ENCODE measurements at regions not wholly inside any gene's neighbourhood (a gene's known extent, or its start where the extent isn't known, plus 50 kb on each side); places are given as distances from the start of the nearest gene placed in this dataset.

DNA sequence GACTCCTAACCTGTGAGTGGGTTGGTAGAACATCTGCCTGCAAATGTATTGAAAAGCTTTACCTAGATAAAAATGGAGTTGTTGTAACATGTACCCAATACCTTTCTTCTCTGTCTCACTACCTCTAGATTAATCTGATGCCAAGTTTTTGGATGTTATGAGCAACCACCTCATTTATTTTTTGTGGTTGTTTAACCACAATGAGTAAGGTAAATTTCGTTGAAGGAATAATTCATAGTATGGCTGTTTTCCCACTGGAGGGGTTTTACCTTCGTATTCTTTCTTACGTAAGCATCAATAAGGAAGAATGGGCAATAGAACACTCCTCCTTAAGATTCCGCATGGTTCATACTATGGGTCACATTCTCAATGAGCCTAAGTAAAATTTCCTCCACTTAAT is 165.4 kb downstream of the CDH26 start:
- no peaks in the 10 kb centered on the region for H4K20me1 ChIP-seq (ENCODE audit: insufficient read depth, low read length)
- TF ChIP-seq FOS (IDR thresholded peaks at IDR 0.05; ENCODE audit: low read depth, low read length) = no peak
- TF ChIP-seq MXI1 (IDR thresholded peaks at IDR 0.05; ENCODE audit: borderline replicate concordance, low read depth, low read length) = no peak
- TF ChIP-seq POLR2A (IDR thresholded peaks at IDR 0.05; ENCODE audit: low read depth, low read length) = no peak
- TF ChIP-seq, protein P1, sequence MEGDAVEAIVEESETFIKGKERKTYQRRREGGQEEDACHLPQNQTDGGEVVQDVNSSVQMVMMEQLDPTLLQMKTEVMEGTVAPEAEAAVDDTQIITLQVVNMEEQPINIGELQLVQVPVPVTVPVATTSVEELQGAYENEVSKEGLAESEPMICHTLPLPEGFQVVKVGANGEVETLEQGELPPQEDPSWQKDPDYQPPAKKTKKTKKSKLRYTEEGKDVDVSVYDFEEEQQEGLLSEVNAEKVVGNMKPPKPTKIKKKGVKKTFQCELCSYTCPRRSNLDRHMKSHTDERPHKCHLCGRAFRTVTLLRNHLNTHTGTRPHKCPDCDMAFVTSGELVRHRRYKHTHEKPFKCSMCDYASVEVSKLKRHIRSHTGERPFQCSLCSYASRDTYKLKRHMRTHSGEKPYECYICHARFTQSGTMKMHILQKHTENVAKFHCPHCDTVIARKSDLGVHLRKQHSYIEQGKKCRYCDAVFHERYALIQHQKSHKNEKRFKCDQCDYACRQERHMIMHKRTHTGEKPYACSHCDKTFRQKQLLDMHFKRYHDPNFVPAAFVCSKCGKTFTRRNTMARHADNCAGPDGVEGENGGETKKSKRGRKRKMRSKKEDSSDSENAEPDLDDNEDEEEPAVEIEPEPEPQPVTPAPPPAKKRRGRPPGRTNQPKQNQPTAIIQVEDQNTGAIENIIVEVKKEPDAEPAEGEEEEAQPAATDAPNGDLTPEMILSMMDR (conservative IDR thresholded peaks at IDR 0.05; ENCODE audit: low read depth, low read length) = no peak
- TF ChIP-seq MAZ (IDR thresholded peaks at IDR 0.05; ENCODE audit: borderline replicate concordance, low read depth, low read length) = no peak
- no peak for TF ChIP-seq SMC3 (IDR thresholded peaks at IDR 0.05; ENCODE audit: low read depth, low read length)
- no peak for TF ChIP-seq MAFK (IDR thresholded peaks at IDR 0.05; ENCODE audit: low read depth, low read length)
- TF ChIP-seq CHD1 (IDR thresholded peaks at IDR 0.05; ENCODE audit: low read depth, low read length) = no peak
- TF ChIP-seq RFX5 (IDR thresholded peaks at IDR 0.05; ENCODE audit: low read depth, low read length) = no peak
- TF ChIP-seq NFE2L2 (IDR thresholded peaks at IDR 0.05; ENCODE audit: low read depth, low read length) = no peak
- no peak for TF ChIP-seq CEBPB (IDR thresholded peaks at IDR 0.05; ENCODE audit: low read depth, low read length)
- no peak for TF ChIP-seq RCOR1 (IDR thresholded peaks at IDR 0.05; ENCODE audit: insufficient replicate concordance, low read length)
- no peak for TF ChIP-seq BHLHE40 (IDR thresholded peaks at IDR 0.05; ENCODE audit: low read depth, low read length)
- no peaks in the 10 kb centered on the region for H3K79me1 ChIP-seq (ENCODE audit: low read depth in 1 of 2, low read length in 2 of 2)
- H4K5ac ChIP-seq (ENCODE audit: low read depth, low read length) = no peak overlapping the region
- H3K27me3 ChIP-seq (ENCODE audit: control insufficient read depth, insufficient read depth, low read length) = no peaks in the 10 kb centered on the region; the same call in 1 of the 2 replicates
- H4K91ac ChIP-seq (ENCODE audit: insufficient read depth, low read depth, low read length) = no peak overlapping the region
- H2BK120ac ChIP-seq (ENCODE audit: low read depth, low read length) = no peak overlapping the region
- H3K4ac ChIP-seq (ENCODE audit: low read depth, low read length) = no peak overlapping the region
- BruUV-seq (replicated peaks) = no TSS peak
- no peak overlapping the region; the same call in 1 of the 2 replicates for H3K56ac ChIP-seq (ENCODE audit: extremely low read depth, insufficient read depth, low read length)
- DNase-seq = no peak
- H3K36me3 ChIP-seq (ENCODE audit: control insufficient read depth, insufficient read depth, low read length) = no peaks in the 10 kb centered on the region
- CTCF ChIA-PET = no interaction called here
- H3K27ac ChIP-seq (ENCODE audit: insufficient read depth, low read length) = no peak overlapping the region
- no peak overlapping the region for H3K4me3 ChIP-seq (ENCODE audit: insufficient read depth, low read depth, low read length)
- H3K9ac ChIP-seq (ENCODE audit: low read depth, low read length) = no peak overlapping the region
- intact Hi-C loops (cut with micrococcal nuclease) (no loop called here), dilution Hi-C loops (cut with HindIII; ENCODE audit: low sequenced_read_pairs, unreplicated experiment) (no loop called here), in situ Hi-C loops (cut with MboI; ENCODE audit: low sequenced_read_pairs) (no loop called here)
- no peak overlapping the region for H3K18ac ChIP-seq (ENCODE audit: low read depth, low read length)
- H2BK5ac ChIP-seq (ENCODE audit: low read depth, low read length, poor library complexity, severe bottlenecking) = no peak overlapping the region
- H2AK9ac ChIP-seq (replicated peaks; ENCODE audit: low read depth, low read length, poor library complexity) = no peak overlapping the region
- WGBS, 2 experiments (ENCODE audit: extremely low coverage in 2 of 2, insufficient read length in 1 of 2) = no CpG with 5 or more reads among the region's 4 CpGs
- no peak overlapping the region for H2BK15ac ChIP-seq (ENCODE audit: low read depth, low read length)
- H3K23ac ChIP-seq (ENCODE audit: low read depth, low read length) = no peak overlapping the region
- no peak overlapping the region for H3K14ac ChIP-seq (replicated peaks; ENCODE audit: low read depth, low read length)
- H3K4me2 ChIP-seq (ENCODE audit: low read depth, low read length) = no peak overlapping the region
- H2BK20ac ChIP-seq (ENCODE audit: low read depth, low read length) = no peak overlapping the region
- ATAC-seq (ENCODE audit: low read depth) = no peak
- H4K8ac ChIP-seq (ENCODE audit: low read depth in 2 of 2, low read length in 2 of 2) = no peak overlapping the region
- no peak overlapping the region for H2AK5ac ChIP-seq (ENCODE audit: low read depth, low read length)
- H3K9me3 ChIP-seq (ENCODE audit: control insufficient read depth, insufficient read depth, low read length) = no peaks in the 10 kb centered on the region
- H3K4me1 ChIP-seq (ENCODE audit: control insufficient read depth, insufficient read depth, low read length) = no peaks in the 10 kb centered on the region
- no peaks in the 10 kb centered on the region for H3K9me1 ChIP-seq (ENCODE audit: insufficient read depth, low read length)
- no peak overlapping the region for H2AFZ ChIP-seq (replicated peaks; ENCODE audit: low read length, poor library complexity)
- POLR2A ChIA-PET (ENCODE audit: unreplicated experiment) = no interaction called here
